ENCODE measurements at regions not wholly inside any gene's neighbourhood (a gene's known extent, or its start where the extent isn't known, plus 50 kb on each side); places are given as distances from the start of the nearest gene placed in this dataset.
A peak's percentile ranks its signal among the peaks of the same experiment; 100 is the strongest.
"Not testable (repeated sequence)": the region's sequence is repeated elsewhere in the genome, so short reads cannot be mapped to it uniquely, and the experiment has no call there.

- DNase-seq (ENCODE audit: low read depth in 1 of 2, low spot score in 1 of 2) = no peak
Observed at GRCh38 chr11:110347660-110348059, 51.2 kb upstream of the RDX start.

GRCh38 chr11:110349138-110349996 lies 53.0 kb upstream of the RDX start:
- DNase-seq (ENCODE audit: low read depth in 1 of 2, low spot score in 1 of 2) = peak; percentile 39 to 76

DNA sequence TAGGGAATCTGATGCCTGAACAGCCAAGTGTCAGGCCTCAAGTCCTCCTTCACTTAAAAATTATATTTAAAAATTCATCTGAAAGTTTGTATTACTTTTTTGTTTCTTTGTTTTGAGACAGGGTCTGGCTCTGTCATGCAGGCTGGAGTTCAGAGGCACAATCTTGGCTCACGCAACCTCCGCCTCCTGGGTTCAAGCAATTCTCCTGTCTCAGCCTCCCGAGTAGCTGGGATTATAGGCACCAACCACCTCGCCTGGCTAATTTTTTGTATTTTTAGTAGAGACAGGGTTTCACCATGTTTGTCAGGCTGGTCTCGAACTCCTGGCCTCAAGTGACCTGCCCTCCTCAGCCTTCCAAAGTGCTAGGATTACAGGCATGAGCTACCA lies 53.6 kb upstream of the RDX start:
- not testable (repeated sequence) for DNase-seq (ENCODE audit: low read depth in 1 of 2, low spot score in 1 of 2)

- no peak for DNase-seq (ENCODE audit: low read depth in 1 of 2, low spot score in 1 of 2)
Observed at GRCh38 chr11:110355011-110355744, 58.8 kb upstream of the RDX start.

GRCh38 chr11:110356762-110357671 lies 60.6 kb upstream of the RDX start:
- DNase-seq (ENCODE audit: low read depth in 1 of 2, low spot score in 1 of 2) = no peak

- no peak for DNase-seq (ENCODE audit: low read depth in 1 of 2, low spot score in 1 of 2)
Observed at GRCh38 chr11:110358336-110358735, 61.9 kb upstream of the RDX start.

GRCh38 chr11:110360781-110361408 lies 64.5 kb upstream of the RDX start:
- not testable (repeated sequence) for DNase-seq (ENCODE audit: low read depth in 1 of 2, low spot score in 1 of 2)

GRCh38 chr11:110362971-110363509 lies 66.6 kb upstream of the RDX start:
- DNase-seq (ENCODE audit: low read depth in 1 of 2, low spot score in 1 of 2) = no peak

DNA sequence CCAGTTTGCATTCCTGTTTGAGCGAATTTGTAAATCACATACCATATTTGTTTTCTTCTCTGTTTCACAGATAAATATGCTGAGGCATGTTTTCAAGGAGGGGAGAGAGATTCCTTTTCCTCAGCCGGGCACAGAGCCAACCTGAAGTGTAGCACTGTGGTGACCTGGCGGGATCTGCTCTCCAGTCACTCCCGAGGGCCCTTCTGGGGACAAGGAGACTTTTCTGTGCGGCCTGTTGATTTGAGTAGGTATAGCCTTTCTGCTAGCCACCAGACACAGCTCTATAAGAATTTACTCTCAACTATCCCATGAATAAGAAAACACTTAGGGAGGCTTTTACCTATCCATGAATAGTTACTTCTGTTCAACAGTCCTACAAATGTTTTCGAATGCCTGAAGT lies 63.5 kb upstream of the FDX1 start:
- DNase-seq (ENCODE audit: low read depth in 1 of 2, low spot score in 1 of 2) = no peak

DNA sequence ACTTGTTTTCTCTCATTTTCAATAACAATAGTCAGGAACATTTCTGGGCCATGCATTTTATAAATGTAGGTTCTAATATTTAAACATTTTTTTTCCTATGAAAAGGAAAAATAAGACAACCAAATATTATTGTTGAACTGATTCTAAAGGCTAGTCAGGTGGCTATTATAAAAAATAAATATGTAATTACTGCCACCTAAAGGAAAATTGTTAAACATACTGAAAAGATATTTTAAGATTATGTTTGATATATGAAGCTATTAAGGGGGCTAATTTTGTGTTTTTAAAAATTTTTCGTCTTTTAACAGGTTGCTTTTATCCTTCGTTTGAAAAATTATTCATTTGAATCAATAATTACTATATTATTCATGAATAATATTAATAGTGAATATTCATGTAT lies 62.2 kb upstream of the FDX1 start:
- DNase-seq (ENCODE audit: low read depth in 1 of 2, low spot score in 1 of 2) = no peak

- DNase-seq (ENCODE audit: low read depth in 1 of 2, low spot score in 1 of 2) = no peak
Observed at GRCh38 chr11:110371084-110371483, 58.7 kb upstream of the FDX1 start.

- no peak for DNase-seq (ENCODE audit: low read depth in 1 of 2, low spot score in 1 of 2)
Observed at GRCh38 chr11:110373051-110373702, 56.6 kb upstream of the FDX1 start.

DNA sequence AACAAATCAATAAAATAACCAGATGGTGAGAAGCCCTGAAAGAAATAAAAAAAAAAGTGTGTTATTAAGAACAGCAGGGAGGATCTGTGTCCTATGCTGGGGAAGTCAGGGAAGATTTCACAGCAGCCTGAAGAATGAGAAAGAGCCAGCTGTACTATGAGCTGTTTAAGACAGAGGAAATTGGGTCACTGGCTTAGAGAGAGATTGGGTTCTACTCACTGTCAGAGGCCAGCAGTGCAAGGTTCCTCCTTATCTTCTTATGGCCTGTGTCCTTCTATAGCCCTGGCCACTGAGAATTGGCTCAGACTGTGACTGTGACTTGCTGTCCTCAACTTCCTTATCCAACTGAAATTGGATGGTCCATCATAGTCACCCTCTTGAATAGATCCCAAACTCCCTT lies 54.8 kb upstream of the FDX1 start:
- DNase-seq (ENCODE audit: low read depth in 1 of 2, low spot score in 1 of 2) = no peak

DNA sequence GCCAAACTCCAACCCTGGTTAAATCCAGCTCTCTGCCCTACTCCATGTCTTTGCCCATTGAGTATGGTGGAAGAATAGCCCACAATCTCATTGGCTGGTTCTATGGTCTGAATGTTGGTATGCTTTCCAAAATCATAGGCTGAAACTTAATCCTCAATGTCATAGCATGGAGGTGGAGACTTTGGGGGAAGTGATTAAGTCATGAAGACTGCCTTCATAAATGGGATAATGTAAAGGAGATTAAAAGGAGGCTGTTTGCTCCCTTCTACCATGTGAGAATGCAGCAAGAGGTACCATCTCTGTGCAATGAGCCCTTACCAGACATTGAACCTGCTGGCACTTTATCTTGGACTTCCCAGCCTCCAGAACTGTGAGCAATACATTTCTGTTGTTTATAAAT lies 54.4 kb upstream of the FDX1 start:
- DNase-seq (ENCODE audit: low read depth in 1 of 2, low spot score in 1 of 2) = no peak

- no peak for DNase-seq (ENCODE audit: low read depth in 1 of 2, low spot score in 1 of 2)
Observed at GRCh38 chr11:110376021-110376420, 53.7 kb upstream of the FDX1 start.

DNA sequence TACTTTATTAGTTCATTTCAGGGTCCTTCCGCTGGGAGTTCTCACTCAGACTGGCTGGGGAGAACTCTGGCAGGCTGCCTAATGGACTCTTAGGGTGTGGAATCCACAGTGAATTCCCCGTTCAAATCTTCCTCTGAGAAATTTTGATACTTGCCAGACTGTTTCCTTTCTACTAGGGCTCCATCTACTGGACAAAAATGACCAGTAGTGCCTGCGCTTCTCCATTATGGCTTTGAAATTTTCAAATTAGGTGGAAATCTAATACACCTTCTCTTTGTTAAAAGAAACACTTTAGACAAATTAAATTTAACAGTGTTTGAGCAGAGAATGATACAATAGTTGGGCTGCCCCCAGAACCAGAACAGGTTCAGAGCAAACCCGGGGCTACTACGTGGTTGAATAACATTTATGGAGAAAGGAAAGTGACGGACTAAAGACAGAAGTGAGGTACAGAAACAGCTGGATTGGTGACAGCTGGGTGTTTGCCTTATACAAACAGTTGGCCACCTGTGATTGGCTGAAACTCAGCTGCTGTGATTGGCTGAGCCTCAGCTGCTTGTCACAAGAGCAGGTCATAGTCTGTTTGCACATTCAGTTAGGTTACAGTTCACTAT lies 52.9 kb upstream of the FDX1 start:
- peak in 1 of 2 donors; percentile 30 for DNase-seq (ENCODE audit: low read depth in 1 of 2, low spot score in 1 of 2)

DNA sequence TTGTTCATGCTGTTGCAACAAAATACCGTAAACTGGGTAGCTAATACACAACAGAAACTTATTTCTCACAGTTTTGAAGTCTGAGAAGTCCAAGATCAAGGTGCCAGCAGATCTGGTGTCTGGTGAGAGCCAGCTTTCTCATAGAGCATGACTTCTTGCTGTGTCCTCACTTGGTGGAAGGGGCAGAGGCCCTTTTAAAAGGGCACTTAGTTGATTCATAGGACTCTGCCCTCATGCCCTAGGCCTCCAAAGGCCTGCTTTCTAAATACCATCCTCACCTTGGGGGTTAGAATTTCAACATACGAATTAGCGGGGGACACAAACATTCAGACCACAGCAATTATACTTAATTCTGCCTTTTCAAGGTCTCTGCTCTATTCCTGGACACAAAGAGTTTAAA lies 52.3 kb upstream of the FDX1 start:
- no peak for DNase-seq (ENCODE audit: low read depth in 1 of 2, low spot score in 1 of 2)

DNA sequence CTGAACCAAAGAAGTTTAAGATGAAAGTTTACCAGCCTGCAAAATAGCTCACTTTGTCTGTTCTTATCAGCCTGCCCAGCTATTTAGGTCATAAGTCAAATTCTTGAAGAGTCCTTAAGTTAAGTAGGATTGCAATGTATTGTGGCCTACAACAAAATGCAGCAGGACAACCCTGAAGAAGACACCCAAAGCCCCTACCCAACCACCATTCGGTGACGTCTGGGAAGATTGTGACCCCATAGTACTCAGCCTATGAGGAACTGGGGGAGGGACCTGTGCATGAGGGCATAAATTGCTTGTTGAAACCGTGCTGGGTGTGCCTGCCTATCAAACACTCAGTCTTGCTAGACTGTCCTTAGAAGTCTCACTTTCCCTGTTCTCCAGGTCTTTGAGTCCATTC lies 50.5 kb upstream of the FDX1 start:
- no peak for DNase-seq (ENCODE audit: low read depth in 1 of 2, low spot score in 1 of 2)

DNA sequence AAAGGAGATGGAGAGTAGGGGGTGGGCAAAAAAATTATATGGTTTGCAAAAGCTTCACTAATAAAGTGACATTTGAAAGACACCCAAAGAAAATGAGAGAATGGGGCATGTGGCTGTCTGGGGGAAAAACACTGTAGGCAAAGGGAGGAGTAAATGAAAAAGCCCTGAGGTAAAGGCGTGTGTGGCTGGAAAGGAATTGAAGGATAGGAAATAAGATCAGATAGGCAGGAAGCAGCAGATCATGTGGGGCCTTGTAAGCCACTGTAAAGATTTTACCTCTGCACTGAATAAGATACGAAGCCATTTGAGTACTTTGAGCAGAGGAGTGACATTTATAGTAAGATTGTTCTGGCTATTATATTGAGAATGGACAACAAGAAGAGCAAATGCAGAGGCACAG lies 49.8 kb upstream of the FDX1 start:
- no peak for DNase-seq (ENCODE audit: low read depth in 1 of 2, low spot score in 1 of 2)
